Astrocyte (in vitro differentiated cells and primary cell): ENCODE measurements at regions not wholly inside any gene's neighbourhood (a gene's known extent, or its start where the extent isn't known, plus 50 kb on each side); places are given as distances from the start of the nearest gene placed in this dataset.

Experiments
- DNase-seq: peaks from one replicate; pipeline ENCODE4 v3.0.0-alpha.2; 2010; ENCODE audit warnings: low read depth
- FAIRE-seq: peaks from 2 replicates; lab custom pipeline; 2011; peaks lifted over from hg19 to GRCh38; lab: Jason Lieb, UNC
- H2AFZ ChIP-seq: 2 replicates; pipeline ENCODE4 v1.6.0; 2012; ENCODE audit warnings: low read depth, low read length, inconsistent platforms
- H3K27ac ChIP-seq: 2 replicates; pipeline ENCODE4 v1.5.1; 2011; ENCODE audit warnings: low read depth, low read length, inconsistent platforms
- H3K27me3 ChIP-seq: 2 replicates; pipeline ENCODE4 v1.6.0; 2011; ENCODE audit warnings: low read length, inconsistent platforms; ENCODE audit not compliant: insufficient read depth
- H3K36me3 ChIP-seq: 2 replicates; pipeline ENCODE4 v1.5.1; 2011; ENCODE audit warnings: low read length, inconsistent platforms; ENCODE audit not compliant: insufficient read depth
- H3K4me1 ChIP-seq: 2 replicates; pipeline ENCODE4 v1.5.1; 2011; ENCODE audit warnings: low read length, inconsistent platforms; ENCODE audit not compliant: insufficient read depth
- H3K4me2 ChIP-seq: 2 replicates; pipeline ENCODE4 v1.6.0; 2012; ENCODE audit warnings: low read length, inconsistent platforms
- H3K4me3 ChIP-seq: 2 replicates; pipeline ENCODE4 v1.5.1; 2011; ENCODE audit warnings: low read depth, mild to moderate bottlenecking, low read length, inconsistent platforms; ENCODE audit not compliant: insufficient read depth
- H3K79me2 ChIP-seq: 2 replicates; pipeline ENCODE4 v1.6.0; 2012; ENCODE audit warnings: mild to moderate bottlenecking, low read length, inconsistent platforms; ENCODE audit not compliant: insufficient read depth
- H3K9ac ChIP-seq: 2 replicates; pipeline ENCODE4 v1.6.0; 2012; ENCODE audit warnings: mild to moderate bottlenecking, low read length, inconsistent platforms
- H3K9me3 ChIP-seq: 2 replicates; pipeline ENCODE4 v1.5.1; 2012; ENCODE audit warnings: low read depth, mild to moderate bottlenecking, low read length, inconsistent platforms; ENCODE audit not compliant: insufficient read depth
- H4K20me1 ChIP-seq: 2 replicates; pipeline ENCODE4 v1.6.0; 2012; ENCODE audit warnings: low read length, inconsistent platforms; ENCODE audit not compliant: insufficient read depth
- H3K27ac Mint-ChIP-seq: one replicate; pipeline ENCODE4 v1.8.0; 2021; ENCODE audit warnings: mild to moderate bottlenecking, mixed read lengths; ENCODE audit not compliant: unreplicated experiment
- H3K27me3 Mint-ChIP-seq: one replicate; pipeline ENCODE4 v1.8.0; 2021; ENCODE audit warnings: low read depth, mixed read lengths; ENCODE audit not compliant: unreplicated experiment
- H3K36me3 Mint-ChIP-seq: one replicate; pipeline ENCODE4 v1.8.0; 2021; ENCODE audit warnings: low read depth, mixed read lengths; ENCODE audit not compliant: unreplicated experiment
- H3K4me1 Mint-ChIP-seq: one replicate; pipeline ENCODE4 v1.8.0; 2021; ENCODE audit warnings: low read depth, mixed read lengths; ENCODE audit not compliant: unreplicated experiment
- H3K4me3 Mint-ChIP-seq: one replicate; pipeline ENCODE4 v1.8.0; 2021; ENCODE audit warnings: mild to moderate bottlenecking, moderate library complexity, mixed read lengths; ENCODE audit not compliant: unreplicated experiment
- H3K9me3 Mint-ChIP-seq: one replicate; pipeline ENCODE4 v1.8.0; 2021; ENCODE audit warnings: mild to moderate bottlenecking, mixed read lengths; ENCODE audit not compliant: unreplicated experiment
- CTCF ChIP-seq: IDR thresholded peaks from 2 replicates; pipeline ENCODE4 v1.5.1; 2011; ENCODE audit warnings: low read depth, mild to moderate bottlenecking, inconsistent platforms, low read length, moderate library complexity; ENCODE audit not compliant: insufficient read depth
- EZH2 ChIP-seq: IDR thresholded peaks from 2 replicates; pipeline ENCODE4 v1.6.1; 2012; ENCODE audit warnings: mild to moderate bottlenecking, low read length, inconsistent platforms; ENCODE audit not compliant: insufficient read depth

- Histone ChIP-seq H3K27ac (no peak overlapping the region), H3K9ac (no peak overlapping the region), H3K36me3 (no peaks in the 10 kb centered on the region), H3K27me3 (peaks cover 5% of the 10 kb centered on the region), H3K79me2 (no peaks in the 10 kb centered on the region), H3K4me2 (no peak overlapping the region), H3K9me3 (no peaks in the 10 kb centered on the region), H3K4me1 (no peaks in the 10 kb centered on the region), H4K20me1 (no peaks in the 10 kb centered on the region), H3K4me3 (no peak overlapping the region), H2AFZ (no peak overlapping the region)
- H3K4me1 Mint-ChIP-seq: no peaks in the 10 kb centered on the region
- H3K9me3 Mint-ChIP-seq: no peaks in the 10 kb centered on the region
- H3K27ac Mint-ChIP-seq: no peak overlapping the region
- no peak for TF ChIP-seq CTCF
- no peak for TF ChIP-seq EZH2
- H3K4me3 Mint-ChIP-seq: no peak overlapping the region
- no peaks in the 10 kb centered on the region for H3K36me3 Mint-ChIP-seq
- DNase-seq (no peak), FAIRE-seq (no peak)
- H3K27me3 Mint-ChIP-seq: peaks cover 27% of the 10 kb centered on the region
These were observed 170.7 kb downstream of the CDC5L start for GRCh38 chr6:44558024-44558831.

GRCh38 chr6:44558832-44559251 is 171.3 kb downstream of the CDC5L start:
- no peak overlapping the region for H3K4me3 Mint-ChIP-seq
- no peaks in the 10 kb centered on the region for H3K4me1 Mint-ChIP-seq
- H3K36me3 Mint-ChIP-seq: no peaks in the 10 kb centered on the region
- Histone ChIP-seq H3K9ac (no peak overlapping the region), H3K79me2 (no peaks in the 10 kb centered on the region), H3K27me3 (peaks cover 5% of the 10 kb centered on the region), H4K20me1 (no peaks in the 10 kb centered on the region), H3K9me3 (no peaks in the 10 kb centered on the region), H2AFZ (no peak overlapping the region), H3K36me3 (no peaks in the 10 kb centered on the region), H3K4me3 (no peak overlapping the region), H3K27ac (no peak overlapping the region), H3K4me2 (no peak overlapping the region), H3K4me1 (no peaks in the 10 kb centered on the region)
- no peaks in the 10 kb centered on the region for H3K9me3 Mint-ChIP-seq
- no peak for FAIRE-seq
- no peak overlapping the region for H3K27ac Mint-ChIP-seq
- H3K27me3 Mint-ChIP-seq: peaks cover 32% of the 10 kb centered on the region
- no peak for DNase-seq
- TF ChIP-seq EZH2 (no peak), CTCF (no peak)
